K562 (cell line): ENCODE measurements at regions not wholly inside any gene's neighbourhood (a gene's known extent, or its start where the extent isn't known, plus 50 kb on each side); places are given as distances from the start of the nearest gene placed in this dataset.

Source experiments
- ARID1B ChIP-seq: fragments of 450-650 bp; IDR thresholded peaks from 2 replicates; pipeline ENCODE4 v1.6.1; 2016; ENCODE audit warnings: antibody characterized with exemption, mild to moderate bottlenecking, inconsistent platforms
- ARID2 ChIP-seq: fragments of 450-650 bp; IDR thresholded peaks from 2 replicates; pipeline ENCODE4 v1.6.1; 2017; ENCODE audit warnings: antibody characterized with exemption, mild to moderate bottlenecking
- CREBBP ChIP-seq: IDR thresholded peaks from one replicate; pipeline ENCODE4 v1.6.1; 2012; ENCODE audit warnings: low read depth, mild to moderate bottlenecking, control low read depth, inconsistent platforms, low read length
- CTBP1 ChIP-seq: fragments of 450-650 bp; IDR thresholded peaks from 2 replicates; pipeline ENCODE4 v1.6.1; 2016; ENCODE audit warnings: borderline replicate concordance
- DACH1 ChIP-seq: fragments of 450-650 bp; IDR thresholded peaks from 2 replicates; pipeline ENCODE4 v1.6.1; 2018; ENCODE audit not compliant: partially characterized antibody
- FUS ChIP-seq: fragments of 200-400 bp; formaldehyde crosslinking; optimal IDR thresholded peaks from 2 replicates; pipeline ENCODE3; 2017; ENCODE audit warnings: low read depth, low read length
- KLF16 ChIP-seq: IDR thresholded peaks from 2 replicates; pipeline ENCODE4 v1.6.1; 2016; ENCODE audit warnings: antibody characterized with exemption
- MCM5 ChIP-seq: fragments of 450-650 bp; IDR thresholded peaks from 2 replicates; pipeline ENCODE4 v1.6.1; 2016; ENCODE audit warnings: low read depth
- MCM7 ChIP-seq, 2 experiments: fragments of 450-650 bp; IDR thresholded peaks; 2 replicates each; pipeline ENCODE4 v1.6.1; 2016 to 2018
- NR2C2 ChIP-seq, 2 experiments: fragments of 200-800 bp in 1 of 2; sonication (Bioruptor generic) in 1 of 2; sonication (generic) in 1 of 2; formaldehyde crosslinking in 1 of 2; IDR thresholded peaks; 2 replicates each; pipeline versions ENCODE4 v1.6.1 to v1.8.0; 2016 to 2022; ENCODE audit warnings: mild to moderate bottlenecking in 1 of 2, missing compliant biosample characterization in 1 of 2, missing genetic modification characterization in 1 of 2, missing genetic modification reagents in 1 of 2
- SNRNP70 ChIP-seq: fragments of 200-400 bp; formaldehyde crosslinking; optimal IDR thresholded peaks from 2 replicates; pipeline ENCODE3; 2017; ENCODE audit warnings: low read depth, low read length
- TBP ChIP-seq: optimal IDR thresholded peaks from 2 replicates; pipeline ENCODE3; 2011; ENCODE audit warnings: low read depth, low read length, improper control_type of control experiment
- THRAP3 ChIP-seq: fragments of 450-650 bp; IDR thresholded peaks from 2 replicates; pipeline ENCODE4 v1.6.1; 2016; ENCODE audit warnings: mild to moderate bottlenecking, inconsistent platforms, borderline replicate concordance
- ZNF146 ChIP-seq: IDR thresholded peaks from one replicate; pipeline ENCODE4 v1.6.1; 2018; ENCODE audit warnings: missing compliant biosample characterization; ENCODE audit not compliant: unreplicated experiment
- ZNF23 ChIP-seq: fragments of 250-450 bp; sonication (Bioruptor Pico); IDR thresholded peaks from 2 replicates; pipeline ENCODE4 v1.4.0; 2020; ENCODE audit warnings: mild to moderate bottlenecking
- ZNF589 ChIP-seq: fragments of 200-800 bp; sonication (Bioruptor generic); IDR thresholded peaks from 2 replicates; pipeline ENCODE4 v1.6.1; 2016; ENCODE audit warnings: low read depth, missing genetic modification characterization, missing compliant biosample characterization
- TF ChIP-seq, protein P1 (sequence below): sonication (generic); formaldehyde crosslinking; IDR thresholded peaks from 2 replicates; pipeline ENCODE4 v1.8.0; 2022; ENCODE audit warnings: mild to moderate bottlenecking, missing genetic modification reagents, borderline replicate concordance
- TF ChIP-seq, protein P2 (sequence below): fragments of 250-450 bp; sonication (Bioruptor Pico); IDR thresholded peaks from 2 replicates; pipeline ENCODE4 v1.5.0; 2020; ENCODE audit warnings: mild to moderate bottlenecking
- TF ChIP-seq, protein P3 (sequence below): fragments of 250-450 bp; sonication (Bioruptor Pico); IDR thresholded peaks from 2 replicates; pipeline ENCODE4 v1.5.0; 2020; ENCODE audit warnings: mild to moderate bottlenecking, borderline replicate concordance
- TF ChIP-seq, protein P4 (sequence below): fragments of 250-450 bp; sonication (Bioruptor Pico); IDR thresholded peaks from 2 replicates; pipeline ENCODE4 v1.8.0; 2022; ENCODE audit warnings: moderate library complexity, mild to moderate bottlenecking, inconsistent platforms
- TF ChIP-seq, protein P5 (sequence below), 2 experiments: fragments of 200-800 bp in 1 of 2; sonication (Bioruptor generic) in 1 of 2; sonication (generic) in 1 of 2; formaldehyde crosslinking in 1 of 2; IDR thresholded peaks in 1 of 2; conservative IDR thresholded peaks in 1 of 2; 2 replicates each; pipeline versions ENCODE4 v1.5.0 to v1.6.1; 2016 to 2020; ENCODE audit warnings: missing compliant biosample characterization in 1 of 2, missing genetic modification characterization in 1 of 2, missing genetic modification reagents in 1 of 2

DNA sequence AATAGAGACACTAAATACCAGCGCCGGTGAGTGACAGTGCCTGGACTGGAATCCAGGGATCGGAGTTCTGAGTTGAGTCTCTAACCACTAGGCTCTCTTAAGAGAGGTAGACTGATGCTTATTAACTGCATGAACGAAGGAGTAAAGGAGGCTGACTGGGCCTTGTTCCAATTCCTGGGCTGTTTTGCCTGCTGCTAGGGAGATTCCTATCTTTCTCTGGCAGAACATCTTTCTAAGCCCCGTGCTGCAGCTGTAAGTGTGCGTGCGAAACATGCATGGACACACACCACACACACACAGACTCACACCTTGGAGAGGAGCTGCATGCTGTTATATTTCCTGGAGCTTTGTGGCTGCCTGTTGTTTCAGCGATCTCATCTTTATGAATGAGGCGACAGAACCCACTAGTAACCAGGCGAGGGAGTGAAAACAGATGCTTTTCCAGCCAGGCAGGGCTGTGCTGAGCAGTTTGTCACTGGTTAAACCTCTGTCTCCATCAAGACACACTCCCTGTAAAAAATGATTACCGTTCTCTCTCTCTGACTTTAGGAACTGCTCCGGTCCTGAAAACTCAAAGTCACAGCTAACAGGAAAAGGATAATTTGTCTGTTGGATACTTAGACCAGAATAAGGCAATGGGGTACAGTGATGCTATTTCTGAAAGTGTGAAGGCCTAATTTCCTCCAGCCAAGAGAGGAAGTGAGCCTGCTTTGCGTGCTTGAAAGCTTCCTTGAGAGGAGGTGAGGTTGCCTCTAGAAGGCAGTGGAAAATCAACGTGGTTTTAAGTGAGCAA is 157.4 kb upstream of the ZNF217 start (continued):
- no peak for TF ChIP-seq NR2C2 (CRISPR knock-in tag; IDR thresholded peaks at IDR 0.05)
- TF ChIP-seq NR2C2 (tag; IDR thresholded peaks at IDR 0.05): peak; percentile 7; the same call in 1 of the 2 replicates
- TF ChIP-seq DACH1: peak; percentile 39
- TF ChIP-seq MCM7 (IDR thresholded peaks at IDR 0.05): no peak
- TF ChIP-seq CTBP1: peak; percentile 44
- TF ChIP-seq, protein P1, sequence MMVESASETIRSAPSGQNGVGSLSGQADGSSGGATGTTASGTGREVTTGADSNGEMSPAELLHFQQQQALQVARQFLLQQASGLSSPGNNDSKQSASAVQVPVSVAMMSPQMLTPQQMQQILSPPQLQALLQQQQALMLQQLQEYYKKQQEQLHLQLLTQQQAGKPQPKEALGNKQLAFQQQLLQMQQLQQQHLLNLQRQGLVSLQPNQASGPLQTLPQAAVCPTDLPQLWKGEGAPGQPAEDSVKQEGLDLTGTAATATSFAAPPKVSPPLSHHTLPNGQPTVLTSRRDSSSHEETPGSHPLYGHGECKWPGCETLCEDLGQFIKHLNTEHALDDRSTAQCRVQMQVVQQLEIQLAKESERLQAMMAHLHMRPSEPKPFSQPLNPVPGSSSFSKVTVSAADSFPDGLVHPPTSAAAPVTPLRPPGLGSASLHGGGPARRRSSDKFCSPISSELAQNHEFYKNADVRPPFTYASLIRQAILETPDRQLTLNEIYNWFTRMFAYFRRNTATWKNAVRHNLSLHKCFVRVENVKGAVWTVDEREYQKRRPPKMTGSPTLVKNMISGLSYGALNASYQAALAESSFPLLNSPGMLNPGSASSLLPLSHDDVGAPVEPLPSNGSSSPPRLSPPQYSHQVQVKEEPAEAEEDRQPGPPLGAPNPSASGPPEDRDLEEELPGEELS: 0 out of 2 replicates have a peak, but pooled peaks have one; percentile 25
- TF ChIP-seq, protein P2, sequence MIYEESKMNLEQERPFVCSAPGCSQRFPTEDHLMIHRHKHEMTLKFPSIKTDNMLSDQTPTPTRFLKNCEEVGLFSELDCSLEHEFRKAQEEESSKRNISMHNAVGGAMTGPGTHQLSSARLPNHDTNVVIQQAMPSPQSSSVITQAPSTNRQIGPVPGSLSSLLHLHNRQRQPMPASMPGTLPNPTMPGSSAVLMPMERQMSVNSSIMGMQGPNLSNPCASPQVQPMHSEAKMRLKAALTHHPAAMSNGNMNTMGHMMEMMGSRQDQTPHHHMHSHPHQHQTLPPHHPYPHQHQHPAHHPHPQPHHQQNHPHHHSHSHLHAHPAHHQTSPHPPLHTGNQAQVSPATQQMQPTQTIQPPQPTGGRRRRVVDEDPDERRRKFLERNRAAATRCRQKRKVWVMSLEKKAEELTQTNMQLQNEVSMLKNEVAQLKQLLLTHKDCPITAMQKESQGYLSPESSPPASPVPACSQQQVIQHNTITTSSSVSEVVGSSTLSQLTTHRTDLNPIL (CRISPR knock-in tag): no peak
- TF ChIP-seq ARID1B: no peak; the same call in 1 of the 2 replicates
- TF ChIP-seq SNRNP70: no peak
- TF ChIP-seq, protein P3, sequence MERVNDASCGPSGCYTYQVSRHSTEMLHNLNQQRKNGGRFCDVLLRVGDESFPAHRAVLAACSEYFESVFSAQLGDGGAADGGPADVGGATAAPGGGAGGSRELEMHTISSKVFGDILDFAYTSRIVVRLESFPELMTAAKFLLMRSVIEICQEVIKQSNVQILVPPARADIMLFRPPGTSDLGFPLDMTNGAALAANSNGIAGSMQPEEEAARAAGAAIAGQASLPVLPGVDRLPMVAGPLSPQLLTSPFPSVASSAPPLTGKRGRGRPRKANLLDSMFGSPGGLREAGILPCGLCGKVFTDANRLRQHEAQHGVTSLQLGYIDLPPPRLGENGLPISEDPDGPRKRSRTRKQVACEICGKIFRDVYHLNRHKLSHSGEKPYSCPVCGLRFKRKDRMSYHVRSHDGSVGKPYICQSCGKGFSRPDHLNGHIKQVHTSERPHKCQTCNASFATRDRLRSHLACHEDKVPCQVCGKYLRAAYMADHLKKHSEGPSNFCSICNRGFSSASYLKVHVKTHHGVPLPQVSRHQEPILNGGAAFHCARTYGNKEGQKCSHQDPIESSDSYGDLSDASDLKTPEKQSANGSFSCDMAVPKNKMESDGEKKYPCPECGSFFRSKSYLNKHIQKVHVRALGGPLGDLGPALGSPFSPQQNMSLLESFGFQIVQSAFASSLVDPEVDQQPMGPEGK (CRISPR knock-in tag): no peak
- no peak for TF ChIP-seq MCM5
- TF ChIP-seq THRAP3: no peak
- TF ChIP-seq, protein P4, sequence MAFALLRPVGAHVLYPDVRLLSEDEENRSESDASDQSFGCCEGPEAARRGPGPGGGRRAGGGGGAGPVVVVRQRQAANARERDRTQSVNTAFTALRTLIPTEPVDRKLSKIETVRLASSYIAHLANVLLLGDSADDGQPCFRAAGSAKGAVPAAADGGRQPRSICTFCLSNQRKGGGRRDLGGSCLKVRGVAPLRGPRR (CRISPR knock-in tag): no peak
- no peak for TF ChIP-seq ZNF146 (CRISPR knock-in tag)
- TF ChIP-seq CREBBP: no peak
- TF ChIP-seq, protein P5, sequence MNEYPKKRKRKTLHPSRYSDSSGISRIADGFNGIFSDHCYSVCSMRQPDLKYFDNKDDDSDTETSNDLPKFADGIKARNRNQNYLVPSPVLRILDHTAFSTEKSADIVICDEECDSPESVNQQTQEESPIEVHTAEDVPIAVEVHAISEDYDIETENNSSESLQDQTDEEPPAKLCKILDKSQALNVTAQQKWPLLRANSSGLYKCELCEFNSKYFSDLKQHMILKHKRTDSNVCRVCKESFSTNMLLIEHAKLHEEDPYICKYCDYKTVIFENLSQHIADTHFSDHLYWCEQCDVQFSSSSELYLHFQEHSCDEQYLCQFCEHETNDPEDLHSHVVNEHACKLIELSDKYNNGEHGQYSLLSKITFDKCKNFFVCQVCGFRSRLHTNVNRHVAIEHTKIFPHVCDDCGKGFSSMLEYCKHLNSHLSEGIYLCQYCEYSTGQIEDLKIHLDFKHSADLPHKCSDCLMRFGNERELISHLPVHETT (CRISPR knock-in tag; conservative IDR thresholded peaks at IDR 0.05 in 1 of 2, IDR thresholded peaks at IDR 0.05 in 1 of 2): peak in 1 of 2 experiments; percentile 29; a peak in 1 of 4 replicates
- no peak for TF ChIP-seq ZNF23
- no peak for TF ChIP-seq FUS
- peak; percentile 37 for TF ChIP-seq TBP
- TF ChIP-seq ARID2: no peak
- TF ChIP-seq KLF16: no peak
- TF ChIP-seq ZNF589: no peak
